HG02588 (cell line): ENCODE measurements at regions not wholly inside any gene's neighbourhood (a gene's known extent, or its start where the extent isn't known, plus 50 kb on each side); places are given as distances from the start of the nearest gene placed in this dataset.
"Not testable (repeated sequence)": the region's sequence is repeated elsewhere in the genome, so short reads cannot be mapped to it uniquely, and the experiment has no call there.

Experiments used
- ATAC-seq: cut with Tn5 transposase; IDR thresholded peaks from one replicate; pipeline ENCODE4 v1.9.1; 2021; ENCODE audit warnings: mild to moderate bottlenecking, moderate library complexity; ENCODE audit not compliant: unreplicated experiment

DNA sequence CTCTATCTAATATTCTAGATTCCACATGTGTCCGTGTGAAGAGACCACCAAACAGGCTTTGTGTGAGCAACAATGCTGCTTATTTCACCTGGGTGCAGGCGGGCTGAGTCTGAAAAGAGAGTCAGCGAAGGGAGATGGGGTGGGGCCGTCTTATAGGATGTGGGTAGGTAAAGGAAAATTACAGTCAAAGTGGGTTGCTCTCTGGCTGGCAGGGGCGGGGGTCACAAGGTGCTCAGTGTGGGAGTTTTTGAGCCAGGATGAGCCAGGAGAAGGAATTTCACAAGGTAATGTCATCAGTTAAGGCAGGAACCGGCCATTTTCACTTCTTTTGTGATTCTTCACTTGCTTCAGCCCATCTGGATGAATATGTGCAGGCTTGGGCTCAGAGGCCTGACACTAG is 779.3 kb downstream of the RNF144A start:
- ATAC-seq = not testable (repeated sequence)

DNA sequence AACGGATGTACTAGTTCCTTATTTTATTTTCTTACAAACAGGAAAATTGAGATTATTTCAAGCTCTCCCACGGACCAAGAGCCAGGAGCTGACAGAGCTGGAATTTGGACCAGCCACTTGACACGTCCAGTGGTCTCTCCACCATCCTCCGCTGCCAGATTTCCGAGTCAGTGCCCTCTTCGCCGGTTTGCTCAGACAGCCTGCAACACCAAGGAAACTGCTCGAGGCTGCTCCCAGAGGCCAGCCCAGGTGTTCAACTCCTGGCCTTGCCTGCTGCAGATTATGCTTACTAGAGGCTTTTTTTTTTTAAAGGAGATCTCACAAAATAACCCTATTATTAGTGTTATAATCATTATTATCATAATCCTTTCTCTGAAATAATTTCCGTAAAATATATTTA is 779.8 kb downstream of the RNF144A start:
- no peak for ATAC-seq

DNA sequence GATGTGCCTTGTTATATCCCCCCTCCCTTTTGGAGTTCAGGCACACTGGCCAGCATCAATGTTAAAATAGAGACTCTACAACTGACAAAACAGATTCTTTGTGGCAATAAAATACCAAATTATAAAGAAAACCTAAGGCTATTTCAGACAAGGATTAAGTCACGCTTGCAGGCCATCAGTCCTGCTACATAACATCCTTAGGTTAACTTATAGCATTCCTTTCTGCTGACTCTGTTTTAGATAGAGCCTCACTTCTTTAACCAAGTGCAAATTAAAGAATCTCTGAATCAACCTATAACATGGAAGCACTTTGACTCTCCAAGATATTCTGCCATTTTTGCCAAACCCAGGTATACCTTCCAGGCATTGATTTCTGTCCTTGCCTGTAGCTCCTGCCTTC is 784.6 kb downstream of the RNF144A start:
- no peak for ATAC-seq

DNA sequence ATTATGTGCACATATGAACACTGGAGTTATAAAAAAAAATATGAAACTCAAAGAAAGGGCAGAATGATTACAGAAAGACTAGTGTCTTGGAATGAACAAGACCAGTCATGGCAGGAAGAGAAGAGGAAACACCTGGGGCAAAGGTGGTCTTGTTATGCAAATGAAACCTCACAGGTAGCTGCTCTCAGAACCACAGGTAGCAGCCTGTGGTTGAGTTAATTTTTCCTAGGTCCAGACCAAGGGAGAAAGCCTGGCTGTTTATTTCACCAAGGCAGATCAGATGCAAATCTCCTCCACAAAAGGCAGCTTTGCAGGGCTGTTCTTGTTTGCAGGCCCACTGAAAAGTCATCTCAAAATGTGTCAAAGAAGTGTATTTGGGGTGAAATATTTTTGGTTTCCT is 785.8 kb downstream of the RNF144A start:
- peak; percentile 51 for ATAC-seq

DNA sequence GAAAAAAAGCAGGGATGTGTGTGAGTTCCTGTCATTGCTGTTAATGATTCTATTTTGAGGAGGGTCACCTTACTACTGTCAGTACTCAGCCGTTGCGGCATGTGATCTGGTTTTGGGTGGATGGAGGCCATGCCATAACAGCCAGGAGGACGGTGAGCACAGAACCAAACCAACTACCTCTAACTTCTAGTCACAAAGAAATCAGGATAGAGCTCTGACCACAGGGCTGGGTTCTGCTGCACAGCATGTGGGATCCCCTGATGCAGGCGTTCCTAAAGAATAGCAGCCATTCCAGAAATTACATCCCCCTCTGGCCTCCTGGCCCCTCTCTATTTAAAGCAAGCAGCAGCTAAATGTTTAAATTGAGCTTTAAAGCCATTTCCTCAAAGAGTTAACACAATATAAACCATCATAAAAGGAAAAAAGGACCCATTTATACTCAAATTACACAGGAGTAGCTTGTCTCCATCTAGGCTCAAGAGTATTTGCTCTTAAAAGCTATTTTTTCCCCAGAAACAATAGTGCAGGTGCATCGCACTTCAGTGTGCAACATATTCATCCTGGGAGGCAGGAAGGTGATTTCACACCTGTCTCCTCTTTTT is 786.4 kb downstream of the RNF144A start:
- no peak for ATAC-seq

DNA sequence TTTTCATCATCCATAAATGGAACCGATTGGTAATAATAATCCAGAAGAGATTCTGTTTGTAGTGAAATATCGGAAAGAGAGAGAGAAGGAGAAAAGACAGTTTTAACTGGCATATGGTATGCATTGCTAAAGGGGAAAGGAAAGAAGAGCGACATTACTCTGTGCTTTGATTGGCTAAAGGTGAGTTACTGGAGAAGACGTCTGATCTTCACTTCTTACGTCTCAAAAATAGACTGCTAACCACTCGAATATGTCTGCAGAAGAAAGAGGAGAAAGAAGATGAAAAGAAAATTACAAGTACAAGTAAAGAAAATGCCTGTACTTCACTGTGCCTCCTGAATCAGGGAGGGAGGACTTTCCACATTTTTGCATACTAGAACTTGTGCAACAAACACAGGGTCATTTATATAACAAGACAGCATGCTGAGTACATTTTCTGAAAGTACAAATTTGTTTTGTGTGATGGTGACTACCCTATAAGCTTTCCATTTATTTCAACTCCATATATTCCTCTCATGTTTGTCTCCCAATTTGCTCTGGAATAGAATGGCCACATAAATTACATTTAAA is 787.2 kb downstream of the RNF144A start:
- no peak for ATAC-seq

DNA sequence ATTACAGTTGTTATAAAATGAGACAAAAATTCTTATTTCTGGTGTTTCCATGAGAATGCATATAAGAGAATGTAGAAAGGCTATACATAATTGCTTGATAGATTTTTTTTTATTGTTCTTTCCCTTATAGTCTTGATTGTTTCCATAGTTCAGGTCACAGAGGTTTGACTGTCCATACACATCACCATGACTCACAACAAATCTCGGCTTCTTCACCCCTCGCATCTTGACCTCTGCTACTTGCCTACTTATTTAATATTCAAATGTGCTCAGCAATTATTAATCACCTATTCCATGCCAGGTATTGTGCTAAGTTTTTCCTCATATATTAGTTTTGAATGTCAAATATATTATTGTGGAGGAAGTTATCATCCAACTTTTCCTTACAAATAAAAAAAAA is 789.6 kb downstream of the RNF144A start:
- no peak for ATAC-seq

DNA sequence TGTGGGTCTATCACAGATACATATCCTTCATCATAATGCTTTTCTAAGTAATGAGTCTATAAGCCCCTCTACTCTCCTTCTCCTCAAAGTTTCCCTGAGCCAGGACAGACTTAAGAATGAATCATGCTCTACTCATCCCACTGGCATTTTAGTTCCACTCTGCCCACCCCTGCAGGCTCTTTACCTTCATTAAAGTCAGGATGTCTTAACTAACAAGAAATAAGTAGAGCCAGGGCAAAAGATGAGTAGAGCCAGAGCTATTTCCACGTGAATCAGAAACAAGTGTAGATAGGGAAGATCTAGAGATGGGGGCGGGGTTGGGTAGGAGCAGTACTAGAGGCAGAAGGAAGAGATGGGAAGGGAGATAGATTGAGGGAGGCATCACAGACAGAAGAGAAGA is 790.5 kb downstream of the RNF144A start:
- no peak for ATAC-seq

DNA sequence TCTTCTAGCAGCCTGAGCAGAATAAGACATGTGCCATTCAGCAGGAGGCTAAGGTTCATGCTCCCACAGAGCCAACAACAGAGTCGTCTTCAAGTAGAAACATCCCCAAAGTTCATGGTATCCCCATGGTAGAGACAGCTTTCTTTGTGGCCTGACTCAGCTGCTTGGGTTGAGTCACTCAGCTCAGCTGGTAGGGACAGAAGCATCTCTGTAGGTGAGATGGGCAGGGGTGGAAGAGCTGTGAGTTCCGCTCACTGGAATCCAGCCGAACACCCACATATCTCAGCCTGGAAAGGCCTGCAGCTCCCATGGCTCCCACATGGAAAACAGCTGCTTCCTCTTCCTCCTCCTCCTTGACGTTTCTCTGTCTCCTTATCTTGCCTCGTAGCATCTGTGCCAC is 792.7 kb downstream of the RNF144A start:
- no peak for ATAC-seq

DNA sequence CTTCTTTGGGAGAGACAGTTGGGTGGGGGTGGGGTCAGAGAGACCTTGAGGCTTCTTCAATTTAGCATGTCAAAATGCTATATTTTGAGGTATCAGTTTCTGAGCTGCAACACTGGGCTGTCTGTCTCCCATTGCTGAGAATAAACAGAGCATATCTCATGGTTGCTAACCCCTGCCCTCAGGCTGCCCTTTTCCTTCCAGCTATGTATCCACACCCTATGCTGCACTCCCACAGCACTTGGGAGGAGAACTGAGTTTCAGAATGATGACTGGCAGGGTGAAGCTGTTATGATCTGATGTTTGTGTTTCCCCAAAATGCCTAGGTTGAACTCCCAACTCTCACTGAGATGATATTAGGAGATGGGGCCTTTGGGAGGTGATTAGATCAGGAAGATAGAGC is 794.0 kb downstream of the RNF144A start:
- no peak for ATAC-seq

DNA sequence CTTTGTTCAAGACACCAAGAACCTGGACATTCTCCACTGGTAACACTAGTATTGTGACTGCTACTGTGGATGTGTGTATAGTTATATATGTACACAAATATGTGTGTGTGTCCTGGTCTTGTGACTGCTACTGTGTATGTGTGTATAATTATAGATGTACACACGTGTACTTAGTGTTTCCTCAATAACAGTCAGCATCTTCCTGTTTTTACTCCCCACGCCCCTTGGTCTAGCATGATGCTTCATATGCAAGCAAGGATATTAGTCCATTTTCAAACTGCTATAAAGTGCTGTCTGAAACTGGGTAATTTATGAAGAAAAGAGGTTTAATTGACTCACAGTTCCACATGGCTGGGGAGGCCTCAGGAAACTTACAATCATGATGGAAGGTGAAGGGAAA is 802.7 kb downstream of the RNF144A start:
- no peak for ATAC-seq

DNA sequence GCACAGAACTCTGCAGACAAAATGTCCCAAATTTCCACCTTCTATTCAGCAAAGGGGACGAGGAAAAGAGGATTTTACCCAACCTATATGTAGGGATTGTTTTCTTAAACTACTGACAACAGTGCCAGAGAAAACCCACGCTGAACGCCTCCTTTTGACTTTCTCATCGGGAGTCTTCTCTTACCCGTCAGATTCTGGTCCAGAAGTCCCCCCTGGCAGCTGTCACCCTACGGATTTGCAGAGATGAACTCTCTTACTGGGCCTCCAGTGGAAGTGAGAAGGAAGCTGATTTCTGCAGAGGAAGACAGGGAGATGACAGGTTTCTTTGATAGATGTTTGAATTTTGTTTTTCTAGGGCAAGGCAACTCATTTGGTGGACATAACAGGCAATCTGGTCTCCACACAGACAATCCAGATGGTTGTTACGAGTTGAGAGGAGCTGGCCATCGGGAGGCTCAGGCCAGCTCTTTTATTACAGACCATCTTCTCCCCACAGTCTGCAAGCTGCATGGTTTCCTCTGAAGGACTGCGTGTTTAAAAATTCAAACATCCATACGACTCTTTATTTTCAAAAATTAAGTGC is 804.3 kb downstream of the RNF144A start:
- no peak for ATAC-seq

DNA sequence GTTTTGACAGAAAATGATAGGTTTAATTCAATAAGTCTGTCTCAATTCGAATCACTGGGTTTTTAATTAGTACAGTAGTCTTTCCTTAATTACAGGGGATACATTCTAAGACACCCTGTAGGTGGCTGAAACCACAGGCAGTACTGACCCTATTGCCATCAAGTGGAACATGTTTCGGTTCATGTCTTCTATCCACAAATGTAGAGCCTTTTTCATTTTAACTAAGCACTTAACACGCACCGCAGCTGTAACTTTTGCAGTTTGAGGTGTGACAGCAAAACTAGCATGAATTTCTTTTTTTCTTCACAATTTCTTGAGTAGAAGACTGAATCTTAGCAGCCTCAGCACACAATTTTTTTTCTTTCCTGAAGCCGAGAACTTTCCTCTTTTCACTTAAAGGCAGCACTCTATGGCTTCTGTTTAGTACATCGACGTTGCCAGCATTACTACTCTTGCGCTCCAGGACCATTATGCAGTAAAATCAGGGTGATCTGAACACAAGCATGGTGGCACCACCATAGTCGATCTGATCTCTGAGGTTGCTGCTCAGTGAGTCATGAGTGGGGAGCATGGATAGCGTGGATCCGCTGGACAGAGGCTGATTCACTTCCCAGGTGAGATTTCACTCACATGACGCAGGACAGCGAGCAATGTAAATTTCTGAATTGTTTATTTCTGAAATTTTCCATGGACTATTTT is 805.1 kb downstream of the RNF144A start:
- no peak for ATAC-seq

DNA sequence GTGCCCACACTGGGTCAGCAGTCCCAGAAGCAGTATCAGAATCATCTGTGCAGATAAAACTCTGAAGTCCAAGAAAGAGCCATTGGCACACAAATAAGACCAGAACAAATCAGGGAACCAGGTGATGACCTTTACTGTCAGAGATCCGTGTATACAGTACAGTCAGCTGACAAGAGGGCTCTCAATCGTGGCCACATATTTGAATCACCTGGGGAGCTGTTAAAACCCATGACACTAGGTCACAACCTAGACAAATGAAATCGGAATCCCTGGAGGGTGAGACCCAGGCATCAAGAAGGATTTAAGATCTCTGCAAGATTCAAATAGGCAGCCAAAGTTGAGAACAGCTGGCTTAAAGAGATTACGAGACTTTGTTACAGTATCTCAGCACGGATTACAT is 807.1 kb downstream of the RNF144A start:
- ATAC-seq = no peak

DNA sequence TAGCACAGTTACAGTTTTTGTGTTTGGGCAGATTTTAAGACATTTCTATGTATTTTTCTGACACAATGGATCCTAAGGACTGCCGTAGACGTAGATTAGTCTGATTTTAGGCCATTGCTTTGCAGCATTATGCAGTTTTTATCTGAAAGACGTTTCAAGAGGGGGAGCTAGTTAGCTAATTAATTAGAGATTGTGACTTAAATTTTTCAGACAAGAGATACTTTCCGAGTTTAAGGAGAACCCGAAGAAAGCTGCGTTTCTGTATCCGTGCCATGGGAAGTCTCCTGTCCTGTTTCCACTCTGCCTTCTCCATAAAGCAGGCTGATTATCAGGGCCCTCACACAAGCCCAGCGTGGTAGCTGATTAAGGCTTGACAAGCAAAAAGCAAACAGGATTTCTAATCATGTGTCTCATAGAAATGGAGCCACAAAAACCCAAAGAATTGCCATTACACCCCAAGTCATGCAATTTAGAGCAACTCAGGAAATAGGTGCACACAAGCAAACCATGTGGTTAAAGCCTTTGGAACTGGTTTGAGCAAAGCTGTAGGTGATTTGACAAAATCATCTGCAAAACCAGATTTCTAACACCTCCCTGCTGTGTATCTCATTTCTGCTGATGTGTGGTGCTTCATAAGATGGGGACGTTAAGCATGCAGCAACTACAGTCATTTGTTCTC is 808.1 kb downstream of the RNF144A start:
- ATAC-seq = no peak

DNA sequence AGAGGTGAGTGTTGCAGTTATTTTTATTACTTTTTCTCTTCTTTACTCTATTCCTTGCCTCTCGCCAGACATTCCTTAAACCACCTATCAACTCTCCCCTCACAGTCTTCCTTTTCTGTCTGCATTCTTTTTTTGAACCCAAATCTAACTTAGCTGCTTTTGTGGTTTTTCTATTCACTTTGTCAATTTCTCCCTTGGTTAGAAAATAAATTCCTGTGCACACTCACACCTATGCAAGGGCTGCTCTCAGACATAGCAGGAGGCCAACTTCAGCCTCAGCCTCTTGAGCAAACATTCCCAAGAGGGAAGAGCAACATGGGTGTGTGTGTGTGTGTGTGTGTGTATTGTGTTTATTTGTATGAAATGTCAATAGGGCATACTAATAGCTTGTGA is 808.6 kb downstream of the RNF144A start:
- no peak for ATAC-seq

DNA sequence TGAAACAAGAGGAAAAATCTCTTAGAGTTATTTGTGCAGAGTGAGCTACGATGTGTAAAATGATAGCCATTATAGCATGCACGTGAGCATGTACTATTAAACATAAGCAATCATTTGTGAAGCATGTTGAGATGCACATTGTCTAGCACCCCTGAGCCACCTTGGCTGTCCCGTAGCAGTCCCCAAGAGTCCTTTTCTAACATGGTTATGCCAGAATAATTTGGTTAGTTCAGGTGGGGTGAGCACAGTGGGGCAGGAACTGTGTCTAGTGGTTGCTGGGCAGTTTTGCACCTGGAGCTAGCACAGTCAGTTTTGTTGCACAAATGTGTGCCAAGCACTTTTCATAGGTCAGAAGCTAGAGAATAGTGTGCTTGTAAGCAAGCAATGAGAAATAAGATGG is 809.8 kb downstream of the RNF144A start:
- ATAC-seq = no peak

DNA sequence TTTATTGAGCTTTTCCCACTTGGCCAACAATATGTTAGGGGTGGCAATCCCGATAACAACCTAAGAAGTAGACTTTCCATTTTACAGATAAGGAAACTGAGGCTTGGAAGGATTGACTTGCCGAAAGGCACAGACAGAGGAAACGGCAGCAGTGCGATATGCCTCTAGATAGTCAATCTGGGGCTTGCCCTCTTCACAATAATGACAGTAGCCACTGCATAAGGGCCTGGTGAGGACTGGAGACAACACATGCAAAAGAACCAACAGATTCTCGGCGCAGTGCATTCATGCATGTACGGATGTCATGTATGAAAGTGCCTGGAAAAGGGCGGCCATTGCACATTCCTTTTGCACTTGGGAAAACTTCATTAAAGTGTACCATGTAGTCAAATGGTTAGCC is 811.2 kb downstream of the RNF144A start:
- no peak for ATAC-seq

DNA sequence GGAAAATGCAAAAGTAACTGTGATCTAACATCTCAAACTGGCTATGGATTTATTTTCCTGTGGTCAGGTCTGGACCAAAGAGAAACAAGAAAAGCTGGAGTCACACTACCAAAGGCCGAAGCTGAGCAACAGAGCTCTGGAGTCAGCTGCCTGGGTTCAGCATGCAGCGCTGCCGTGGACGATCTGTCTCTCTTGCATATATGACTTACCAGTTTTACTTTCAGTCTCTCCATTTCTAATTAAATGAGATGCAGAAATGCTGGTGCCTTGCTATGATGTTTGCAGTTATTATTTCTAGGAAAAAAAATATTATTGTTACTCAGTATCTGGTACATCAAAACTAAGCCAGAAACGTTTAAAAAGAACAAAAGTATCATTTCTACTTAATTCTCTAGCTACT is 813.2 kb downstream of the RNF144A start:
- no peak for ATAC-seq

DNA sequence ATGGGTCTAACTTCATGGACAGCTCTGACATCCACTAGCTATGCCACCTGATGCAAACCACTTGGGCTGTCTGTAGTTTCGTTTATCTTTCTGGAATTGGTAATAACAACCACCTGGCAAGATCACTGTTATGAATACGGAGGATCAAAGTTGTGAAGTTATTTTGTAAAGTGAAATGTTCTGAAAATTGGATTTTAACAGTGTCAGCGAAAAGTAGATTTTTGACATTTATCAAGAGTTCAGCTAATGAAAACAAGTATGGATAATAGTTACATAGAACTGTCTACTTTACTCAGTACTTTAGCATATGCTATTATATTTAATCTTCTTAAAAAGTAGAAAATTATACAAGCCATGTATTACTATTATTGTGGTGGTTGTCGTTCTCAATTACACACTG is 813.8 kb downstream of the RNF144A start:
- ATAC-seq = no peak

DNA sequence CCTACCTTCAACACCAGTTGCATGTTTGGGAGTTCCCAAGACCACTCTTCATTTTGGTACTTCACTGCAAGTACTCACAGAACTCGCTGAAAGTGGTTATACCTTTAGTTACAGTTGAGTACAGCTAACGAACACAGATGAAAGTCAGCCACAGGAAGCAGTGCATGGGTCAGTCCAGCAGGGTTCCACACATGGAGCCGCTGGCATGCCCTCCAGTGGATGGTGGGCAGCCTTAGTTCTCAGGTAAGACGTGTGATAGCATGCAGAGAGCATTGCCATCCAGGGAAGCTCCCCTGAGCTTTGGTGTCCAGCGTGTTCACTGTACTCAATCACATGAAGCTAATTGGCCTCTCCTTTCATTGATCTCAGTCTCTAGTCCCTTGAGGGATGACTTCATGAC is 815.3 kb downstream of the RNF144A start:
- ATAC-seq = no peak
